Hepatocyte (in vitro differentiated cells): ENCODE measurements at regions not wholly inside any gene's neighbourhood (a gene's known extent, or its start where the extent isn't known, plus 50 kb on each side); places are given as distances from the start of the nearest gene placed in this dataset.

Experiments
- CTCF ChIP-seq: fragments of 200-600 bp; sonication (generic); IDR thresholded peaks from 2 replicates; pipeline ENCODE4 v1.5.1; 2016; ENCODE audit warnings: antibody characterized with exemption, mild to moderate bottlenecking; ENCODE audit not compliant: poor library complexity
- EZH2 ChIP-seq: fragments of 200-600 bp; sonication (generic); IDR thresholded peaks from 2 replicates; pipeline ENCODE4 v1.6.1; 2016; ENCODE audit warnings: antibody characterized with exemption, mild to moderate bottlenecking, borderline replicate concordance

- no peak for TF ChIP-seq EZH2
- no peak for TF ChIP-seq CTCF
These were observed 171.1 kb upstream of the SLC7A11 start for GRCh38 chr4:138413273-138413672.
